K562 (cell line): ENCODE measurements at regions not wholly inside any gene's neighbourhood (a gene's known extent, or its start where the extent isn't known, plus 50 kb on each side); places are given as distances from the start of the nearest gene placed in this dataset.

Experiments
- ATAC-seq: fragments of 200-7000 bp; cut with Tn5 transposase; 3 replicates; pipeline ENCODE4 v1.9.1; 2020; ENCODE audit warnings: moderate library complexity
- BruUV-seq: library from RNA; stranded (reverse); fragments of 400-500 nt; replicated peaks from 2 replicates; lab custom pipeline; 2021; lab: Mats Ljungman, UMichigan
- CTCF ChIA-PET: fragments of 300-600 bp; formaldehyde crosslinking; extraction: SDS; loops from one replicate; lab custom pipeline; 2021; ENCODE audit warnings: low intra/inter-chr PET ratio; lab: Yijun Ruan, JAX
- POLR2A ChIA-PET: fragments of 300-600, 350-650 bp; sonication (Branson Sonifier 250); formaldehyde crosslinking; extraction: SDS; loops from one replicate; lab custom pipeline; 2021; ENCODE audit warnings: antibody characterized with exemption, inconsistent platforms; lab: Yijun Ruan, JAX
- DNase-seq, 4 experiments: peaks; one replicate each; pipeline versions ENCODE4 v3.0.0 to v3.0.0-alpha.2; 2011 to 2018; ENCODE audit warnings: low spot score in 3 of 4, mixed read lengths in 3 of 4; ENCODE audit errors: extremely low read depth in 1 of 4
- FAIRE-seq: peaks from 2 replicates; lab custom pipeline; 2011; peaks lifted over from hg19 to GRCh38; lab: Jason Lieb, UNC
- H2AFZ ChIP-seq: 2 replicates; pipeline ENCODE4 v1.6.0; 2011; ENCODE audit warnings: low read depth, low read length, control low read depth, inconsistent platforms
- H3K27ac ChIP-seq: fragments of 200-600 bp; 3 replicates; pipeline ENCODE4 v1.8.0; 2011; ENCODE audit warnings: low read depth, mild to moderate bottlenecking, control low read depth, inconsistent platforms, low read length, moderate library complexity, mixed read lengths; ENCODE audit errors: extremely low read depth
- H3K27me3 ChIP-seq, 2 experiments: fragments of 300-600 bp in 1 of 2; 2 replicates in 1 of 2; 3 replicates in 1 of 2; pipeline versions ENCODE4 v1.6.0 to v1.8.0; 2011; ENCODE audit warnings: inconsistent platforms in 2 of 2, low read length in 2 of 2, mild to moderate bottlenecking in 1 of 2, mixed read lengths in 1 of 2, moderate library complexity in 1 of 2; ENCODE audit not compliant: control insufficient read depth in 2 of 2, insufficient read depth in 2 of 2
- H3K36me3 ChIP-seq: fragments of 300-600 bp; 3 replicates; pipeline ENCODE4 v1.8.0; 2011; ENCODE audit warnings: mild to moderate bottlenecking, low read length, inconsistent platforms; ENCODE audit not compliant: control insufficient read depth, insufficient read depth
- H3K4me1 ChIP-seq, 2 experiments: fragments of 200-600 bp in 1 of 2; replicated peaks in 1 of 2; 2 replicates in 1 of 2; 3 replicates in 1 of 2; pipeline versions ENCODE4 v1.5.1 to v1.8.0; 2011; ENCODE audit warnings: inconsistent platforms in 2 of 2, low read length in 2 of 2, mild to moderate bottlenecking in 1 of 2, mixed read lengths in 1 of 2, moderate library complexity in 1 of 2; ENCODE audit not compliant: control insufficient read depth in 2 of 2, insufficient read depth in 2 of 2
- H3K4me2 ChIP-seq: 2 replicates; pipeline ENCODE4 v1.6.1; 2011; ENCODE audit warnings: low read length, control low read depth, inconsistent platforms, mixed read lengths; ENCODE audit not compliant: insufficient read depth
- H3K4me3 ChIP-seq: fragments of 200-600 bp; sonication (generic), shearing (Covaris generic); 2 replicates; pipeline ENCODE4 v1.5.1; 2016; ENCODE audit warnings: control low read depth, inconsistent platforms
- H3K79me2 ChIP-seq: fragments of 200-600 bp; 3 replicates; pipeline ENCODE4 v1.8.0; 2011; ENCODE audit warnings: low read length, inconsistent platforms; ENCODE audit not compliant: control insufficient read depth, insufficient read depth
- H3K9ac ChIP-seq, 2 experiments: 2 replicates each; pipeline versions ENCODE4 v1.6.0 to v1.6.1; 2011; ENCODE audit warnings: low read depth in 2 of 2, low read length in 2 of 2, control low read depth in 1 of 2, inconsistent platforms in 1 of 2, mild to moderate bottlenecking in 1 of 2, mixed read lengths in 1 of 2; ENCODE audit not compliant: insufficient read depth in 1 of 2
- H3K9me1 ChIP-seq: one replicate; pipeline ENCODE4 v1.6.0; 2011; ENCODE audit warnings: inconsistent platforms, mild to moderate bottlenecking, low read length, moderate library complexity; ENCODE audit not compliant: control insufficient read depth, insufficient read depth
- H3K9me3 ChIP-seq: replicated peaks from 2 replicates; pipeline ENCODE4 v1.5.1; 2011; ENCODE audit warnings: low read depth, low read length, inconsistent platforms; ENCODE audit not compliant: control insufficient read depth, insufficient read depth
- H4K20me1 ChIP-seq: replicated peaks from 2 replicates; pipeline ENCODE4 v1.6.1; 2011; ENCODE audit warnings: low read length, inconsistent platforms, mixed read lengths; ENCODE audit not compliant: control insufficient read depth, insufficient read depth
- FOXP4 ChIP-seq: sonication (generic); formaldehyde crosslinking; IDR thresholded peaks from 2 replicates; pipeline ENCODE4 v1.8.0; 2022; ENCODE audit warnings: mild to moderate bottlenecking, missing genetic modification reagents, borderline replicate concordance
- HMGXB4 ChIP-seq: sonication (generic); formaldehyde crosslinking; IDR thresholded peaks from 2 replicates; pipeline ENCODE4 v1.8.1; 2023; ENCODE audit warnings: mild to moderate bottlenecking, missing genetic modification reagents
- KLF10 ChIP-seq: fragments of 250-450 bp; sonication (Bioruptor Pico); IDR thresholded peaks from 2 replicates; pipeline ENCODE4 v1.6.1; 2021; ENCODE audit warnings: matching md5 sums
- ZNF408 ChIP-seq: fragments of 250-450 bp; sonication (Bioruptor Pico); IDR thresholded peaks from 2 replicates; pipeline ENCODE4 v1.4.0; 2020; ENCODE audit warnings: low read depth, mild to moderate bottlenecking, moderate library complexity
- WGBS: fragments of 100-300 bp; shearing (Covaris generic); methylation state at CpG from one replicate; pipeline ENCODE4 v1.1.6; 2016; ENCODE audit warnings: low coverage, mixed read lengths; ENCODE audit not compliant: insufficient coverage; ENCODE audit errors: missing lambda C conversion rate; 5-methylcytosine and 5-hydroxymethylcytosine counted together
- in situ Hi-C: fragments of 300-500 bp; cut with MboI; formaldehyde crosslinking; loops from 4 replicates; pipeline ENCODE4 v1.15.0; 2018; ENCODE audit warnings: inconsistent platforms, mixed read lengths
- intact Hi-C: fragments of 100-400 bp; cut with micrococcal nuclease; formaldehyde crosslinking; loops from 2 replicates; pipeline ENCODE4 v1.14.2; 2022

GRCh38 chr12:42868291-42868690 lies 278.7 kb upstream of the PRICKLE1 start:
- in situ Hi-C loops = no loop called here
- no peaks in the 10 kb centered on the region for H3K4me1 ChIP-seq
- DNase-seq = no peak
- H3K79me2 ChIP-seq = no peaks in the 10 kb centered on the region
- ATAC-seq = no peak
- no TSS peak for BruUV-seq
- POLR2A ChIA-PET = no interaction called here
- no peaks in the 10 kb centered on the region for H3K9me1 ChIP-seq
- H3K4me2 ChIP-seq = no peak overlapping the region
- H3K36me3 ChIP-seq = no peaks in the 10 kb centered on the region
- no peaks in the 10 kb centered on the region for H3K9me3 ChIP-seq
- no peak overlapping the region for H3K4me3 ChIP-seq
- CTCF ChIA-PET = no interaction called here
- H3K27me3 ChIP-seq = no peaks in the 10 kb centered on the region
- no peak for FAIRE-seq
- no peaks in the 10 kb centered on the region for H4K20me1 ChIP-seq
- intact Hi-C loops = no loop called here
- 8% methylated on average over 1 of the region's 1 CpG for WGBS
- H3K27ac ChIP-seq = no peak overlapping the region
- H2AFZ ChIP-seq = no peak overlapping the region
- TF ChIP-seq FOXP4 (CRISPR knock-in tag) (no peak), HMGXB4 (no peak), ZNF408 (no peak), KLF10 (no peak)
- TF ChIP-seq, all 486 proteins: peak for 0
- H3K9ac ChIP-seq = no peak overlapping the region
